ENCODE measurements at regions not wholly inside any gene's neighbourhood (a gene's known extent, or its start where the extent isn't known, plus 50 kb on each side); places are given as distances from the start of the nearest gene placed in this dataset.

DNA sequence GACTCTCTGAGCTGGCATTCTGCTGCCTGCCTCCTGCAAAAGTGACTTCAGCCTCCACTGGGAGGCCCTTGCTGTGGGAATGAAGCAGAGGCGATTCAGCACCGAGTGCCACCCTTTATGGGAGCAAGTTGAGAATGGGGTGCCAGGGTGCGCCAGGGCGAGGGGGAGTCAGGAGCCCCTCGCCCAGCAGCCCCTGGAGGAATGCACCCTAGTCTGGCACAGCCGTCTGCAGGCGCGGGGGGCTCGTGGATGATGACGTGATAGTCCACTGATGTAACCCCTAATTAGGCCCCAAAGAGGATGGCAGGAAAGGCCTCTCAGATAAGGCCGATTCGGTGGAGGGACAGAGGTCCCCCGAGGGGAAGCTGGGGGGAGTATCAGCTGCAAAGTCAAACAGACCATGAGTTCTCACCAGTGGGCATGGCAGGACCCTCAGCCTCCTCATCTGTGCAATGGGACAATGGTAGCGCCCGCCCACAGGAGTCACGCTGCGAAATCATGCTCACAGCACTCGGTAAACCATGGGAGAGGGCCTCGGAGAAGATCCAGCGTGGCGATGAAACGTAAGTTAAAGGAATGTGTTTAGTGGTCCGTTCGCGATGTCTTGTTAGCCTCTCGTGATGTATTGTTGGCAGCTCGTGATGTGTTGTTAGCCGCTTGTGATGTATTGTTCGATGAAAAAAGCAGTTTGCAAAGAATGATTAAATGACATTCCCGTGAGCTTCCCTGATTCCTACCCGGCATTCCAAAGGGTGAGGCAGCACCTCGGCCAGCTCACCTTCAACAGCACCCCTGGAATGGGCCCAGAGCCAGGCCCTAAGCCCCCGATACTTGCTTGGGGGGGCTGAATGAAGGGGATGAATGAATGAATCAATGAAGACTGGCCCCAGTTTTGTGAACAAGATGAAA is 49.7 kb upstream of the NOTCH1 start:
- H3K27ac Mint-ChIP-seq (ENCODE audit: unreplicated experiment) = peak overlapping the region; percentile 89
- peak overlapping the region; percentile 75 for H3K4me3 Mint-ChIP-seq
- no peaks in the 10 kb centered on the region for H3K27me3 Mint-ChIP-seq (ENCODE audit: low read depth)
- DNase-seq (ENCODE audit: low read depth, low spot score) = no peak
- H3K4me1 Mint-ChIP-seq = peaks cover 47% of the 10 kb centered on the region
- no peaks in the 10 kb centered on the region for H3K9me3 Mint-ChIP-seq
- TF ChIP-seq CTCF (conservative IDR thresholded peaks at IDR 0.05) = no peak
- no peaks in the 10 kb centered on the region for H3K36me3 Mint-ChIP-seq (ENCODE audit: low read depth)
